ENCODE measurements at regions not wholly inside any gene's neighbourhood (a gene's known extent, or its start where the extent isn't known, plus 50 kb on each side); places are given as distances from the start of the nearest gene placed in this dataset.

DNA sequence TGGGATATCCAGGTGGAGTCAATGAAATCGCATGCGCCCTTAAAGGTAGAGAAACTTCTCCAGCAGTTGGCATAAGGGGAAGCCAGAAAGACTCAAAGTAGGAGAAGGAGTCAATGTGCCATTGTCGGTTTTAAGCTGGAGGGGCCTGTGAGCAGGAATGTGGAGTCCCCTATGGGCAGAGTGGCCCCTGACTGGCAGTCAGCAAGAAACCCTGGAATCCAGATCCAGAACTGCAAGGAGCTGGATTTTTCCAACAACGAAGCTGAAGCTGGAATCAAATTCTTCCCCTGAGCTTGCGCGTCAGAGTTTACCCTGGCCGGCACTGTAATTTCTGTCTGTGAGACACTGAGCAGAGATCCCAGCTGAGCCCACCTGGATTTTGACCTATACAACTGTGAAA, 315.0 kb downstream of the DHX35 start:
- Histone ChIP-seq H3K4me1 (peaks cover 0 to 5% (median under 1%) of the 10 kb centered on the region in 4 donors), H3K9me3 (peaks cover 0 to 3% (median 0%) of the 10 kb centered on the region in 4 donors), H3K27ac (no peak overlapping the region), H3K36me3 (no peaks in the 10 kb centered on the region), H3K4me3 (no peak overlapping the region), H3K27me3 (no peaks in the 10 kb centered on the region)
- DNase-seq: no peak
- WGBS, 2 donors: 84 to 87% methylated on average over 7 of the region's 7 CpGs
- intact Hi-C loops (cut with DNase I): no loop called here
- no peak for TF ChIP-seq CTCF (IDR thresholded peaks at IDR 0.05)
- TF ChIP-seq POLR2AphosphoS5 (IDR thresholded peaks at IDR 0.05): no peak
- no peak for TF ChIP-seq EP300 (IDR thresholded peaks at IDR 0.05)
- TF ChIP-seq POLR2A (IDR thresholded peaks at IDR 0.05): no peak

DNA sequence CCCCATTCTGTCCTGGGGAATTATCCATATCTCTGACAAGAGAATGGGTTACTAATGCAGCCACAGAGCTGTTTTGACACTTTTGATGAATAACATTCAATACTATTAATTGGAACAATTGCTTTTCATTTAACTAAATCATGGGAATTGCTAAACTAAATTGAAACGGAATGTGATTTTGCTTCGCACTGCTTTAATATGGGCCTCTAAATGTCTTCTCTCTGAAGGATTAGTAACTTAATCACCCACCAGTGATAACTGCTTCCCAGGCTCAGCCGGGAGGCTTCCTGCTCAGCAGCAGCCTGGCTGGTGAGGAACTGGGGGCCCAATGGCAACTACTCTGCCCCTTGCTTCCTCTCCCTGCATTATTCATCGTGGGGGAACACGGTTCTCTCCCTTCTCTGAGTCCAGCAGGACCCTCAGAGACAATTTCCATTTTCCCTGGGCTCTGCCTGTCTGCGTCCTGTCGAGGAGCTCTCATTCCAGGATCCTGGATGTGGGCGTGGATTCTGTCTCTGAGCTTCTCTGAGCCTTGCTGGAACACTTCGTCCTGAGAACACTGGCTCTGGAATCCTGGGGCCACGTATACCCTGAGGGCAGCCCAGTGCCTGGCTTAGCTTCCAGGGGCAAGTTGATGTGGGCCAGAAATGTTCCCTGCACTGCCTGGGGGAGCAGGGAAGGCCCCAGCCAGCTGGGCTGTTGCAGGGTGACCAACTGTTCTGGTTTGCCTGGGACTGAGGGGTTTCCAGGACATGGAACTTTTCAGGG, 308.9 kb downstream of the DHX35 start:
- no peak overlapping the region for H3K4me3 ChIP-seq
- peak overlapping the region in 2 of 4 donors; percentile 41 to 57 for H3K27ac ChIP-seq
- TF ChIP-seq CTCF (IDR thresholded peaks at IDR 0.05) (no peak), EP300 (IDR thresholded peaks at IDR 0.05) (peak in 1 of 4 donors; percentile 70), POLR2AphosphoS5 (IDR thresholded peaks at IDR 0.05) (peak in 2 of 4 donors; percentile 37 to 60), POLR2A (IDR thresholded peaks at IDR 0.05) (no peak)
- peak; percentile 69 for DNase-seq
- H3K4me1 ChIP-seq: peaks cover 0 to 27% (median 18%) of the 10 kb centered on the region in 4 donors
- intact Hi-C loops (cut with DNase I): no loop called here
- H3K36me3 ChIP-seq: no peaks in the 10 kb centered on the region
- WGBS, 2 donors: 57% methylated on average over 10 of the region's 10 CpGs
- H3K27me3 ChIP-seq: no peaks in the 10 kb centered on the region
- H3K9me3 ChIP-seq: peaks cover 0 to 2% (median 0%) of the 10 kb centered on the region in 4 donors

GRCh38 chr20:39269493-39270217, 307.5 kb downstream of the DHX35 start:
- H3K27ac ChIP-seq: no peak overlapping the region
- H3K4me3 ChIP-seq: no peak overlapping the region
- H3K27me3 ChIP-seq: no peaks in the 10 kb centered on the region
- TF ChIP-seq POLR2AphosphoS5 (IDR thresholded peaks at IDR 0.05) (no peak), CTCF (IDR thresholded peaks at IDR 0.05) (no peak), EP300 (IDR thresholded peaks at IDR 0.05) (no peak), POLR2A (IDR thresholded peaks at IDR 0.05) (no peak)
- intact Hi-C loops (cut with DNase I): loop anchor here (5.0 kb wide), 3 partner anchors 603 to 1693 kb away; partner anchors contain the start of gene MAFB
- no peak for DNase-seq
- peaks cover 0 to 27% (median 18%) of the 10 kb centered on the region in 4 donors for H3K4me1 ChIP-seq
- no peaks in the 10 kb centered on the region for H3K36me3 ChIP-seq
- no peaks in the 10 kb centered on the region for H3K9me3 ChIP-seq
- WGBS, 2 donors: 71 to 76% methylated on average over 1 of the region's 1 CpG

GRCh38 chr20:39268981-39269461, 306.9 kb downstream of the DHX35 start:
- H3K9me3 ChIP-seq: no peaks in the 10 kb centered on the region
- no peaks in the 10 kb centered on the region for H3K36me3 ChIP-seq
- TF ChIP-seq EP300 (IDR thresholded peaks at IDR 0.05) (no peak), CTCF (IDR thresholded peaks at IDR 0.05) (peak; percentile 54 to 89 (median 71))
- no peak overlapping the region for H3K27ac ChIP-seq
- DNase-seq: peak; percentile 70
- 43 to 45% methylated on average over 7 of the region's 7 CpGs for WGBS, 2 donors
- H3K4me1 ChIP-seq: peaks cover 0 to 27% (median 18%) of the 10 kb centered on the region in 4 donors
- no peak overlapping the region for H3K4me3 ChIP-seq
- intact Hi-C loops (cut with DNase I): loop anchor here (5.0 kb wide), 3 partner anchors 603 to 1693 kb away; partner anchors contain the start of gene MAFB
- H3K27me3 ChIP-seq: no peaks in the 10 kb centered on the region

Data from sigmoid colon (tissue), 6 donors.